ENCODE measurements at regions not wholly inside any gene's neighbourhood (a gene's known extent, or its start where the extent isn't known, plus 50 kb on each side); places are given as distances from the start of the nearest gene placed in this dataset.

GRCh38 chr5:30106596-30106995, 1086.9 kb upstream of the CDH6 start:
- H3K14ac ChIP-seq (ENCODE audit: insufficient read depth, low read length) = no peak overlapping the region
- no peak overlapping the region for H2AFZ ChIP-seq (ENCODE audit: low read length)
- TF ChIP-seq, protein P1, sequence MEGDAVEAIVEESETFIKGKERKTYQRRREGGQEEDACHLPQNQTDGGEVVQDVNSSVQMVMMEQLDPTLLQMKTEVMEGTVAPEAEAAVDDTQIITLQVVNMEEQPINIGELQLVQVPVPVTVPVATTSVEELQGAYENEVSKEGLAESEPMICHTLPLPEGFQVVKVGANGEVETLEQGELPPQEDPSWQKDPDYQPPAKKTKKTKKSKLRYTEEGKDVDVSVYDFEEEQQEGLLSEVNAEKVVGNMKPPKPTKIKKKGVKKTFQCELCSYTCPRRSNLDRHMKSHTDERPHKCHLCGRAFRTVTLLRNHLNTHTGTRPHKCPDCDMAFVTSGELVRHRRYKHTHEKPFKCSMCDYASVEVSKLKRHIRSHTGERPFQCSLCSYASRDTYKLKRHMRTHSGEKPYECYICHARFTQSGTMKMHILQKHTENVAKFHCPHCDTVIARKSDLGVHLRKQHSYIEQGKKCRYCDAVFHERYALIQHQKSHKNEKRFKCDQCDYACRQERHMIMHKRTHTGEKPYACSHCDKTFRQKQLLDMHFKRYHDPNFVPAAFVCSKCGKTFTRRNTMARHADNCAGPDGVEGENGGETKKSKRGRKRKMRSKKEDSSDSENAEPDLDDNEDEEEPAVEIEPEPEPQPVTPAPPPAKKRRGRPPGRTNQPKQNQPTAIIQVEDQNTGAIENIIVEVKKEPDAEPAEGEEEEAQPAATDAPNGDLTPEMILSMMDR (conservative IDR thresholded peaks at IDR 0.05) = no peak
- H3K9ac ChIP-seq (ENCODE audit: extremely low read depth, insufficient read length, low read length) = no peak overlapping the region
- no peak overlapping the region for H3K23ac ChIP-seq (ENCODE audit: insufficient read length, low read depth, low read length)
- no peak overlapping the region for H4K91ac ChIP-seq (ENCODE audit: insufficient read length, low read depth, low read length)
- no peak overlapping the region for H2BK120ac ChIP-seq (ENCODE audit: low read depth, low read length, poor library complexity, severe bottlenecking)
- no peak for DNase-seq
- no peak overlapping the region for H2BK5ac ChIP-seq (ENCODE audit: insufficient read length, low read length)
- H3K36me3 Mint-ChIP-seq (ENCODE audit: insufficient read depth in 1 of 3, low read depth in 3 of 3) = no peaks in the 10 kb centered on the region
- H4K20me1 ChIP-seq (ENCODE audit: control insufficient read depth, insufficient read depth, insufficient read length) = no peaks in the 10 kb centered on the region
- no peaks in the 10 kb centered on the region for H3K4me1 Mint-ChIP-seq
- H3K79me2 ChIP-seq (ENCODE audit: insufficient read depth, low read length) = no peaks in the 10 kb centered on the region
- H3K27ac Mint-ChIP-seq = no peak overlapping the region
- no peak overlapping the region for H3K27ac ChIP-seq (ENCODE audit: insufficient read length, low read depth, low read length)
- H3K27me3 ChIP-seq (ENCODE audit: insufficient read depth, low read length) = no peaks in the 10 kb centered on the region; the same call in 1 of the 2 replicates
- H2BK12ac ChIP-seq (ENCODE audit: insufficient read length, low read depth, low read length) = no peak overlapping the region
- no peaks in the 10 kb centered on the region for H3K79me1 ChIP-seq (ENCODE audit: insufficient read depth, low read depth, low read length, poor library complexity, severe bottlenecking)
- no peak overlapping the region for H2BK15ac ChIP-seq (ENCODE audit: low read depth, low read length)
- H3K4me2 ChIP-seq (ENCODE audit: insufficient read depth, insufficient read length, low read length) = no peak overlapping the region
- H3K4ac ChIP-seq (ENCODE audit: low read depth, low read length) = no peak overlapping the region
- H3K18ac ChIP-seq (ENCODE audit: insufficient read length, low read depth, low read length) = no peak overlapping the region
- no peak overlapping the region for H3T11ph ChIP-seq (ENCODE audit: low read length)
- no peaks in the 10 kb centered on the region for H3K23me2 ChIP-seq (ENCODE audit: insufficient read length, low read depth, low read length, poor library complexity, severe bottlenecking)
- no peaks in the 10 kb centered on the region for H3K4me1 ChIP-seq (ENCODE audit: insufficient read depth, low read length)
- H2AK5ac ChIP-seq (ENCODE audit: insufficient read length, low read length) = no peak overlapping the region
- no peaks in the 10 kb centered on the region for H3K9me3 Mint-ChIP-seq
- H3K4me3 Mint-ChIP-seq = no peak overlapping the region
- H3K56ac ChIP-seq (ENCODE audit: insufficient read length, low read depth, low read length) = no peak overlapping the region
- H4K5ac ChIP-seq (ENCODE audit: insufficient read length, low read depth, low read length) = no peak overlapping the region
- no peaks in the 10 kb centered on the region for H3K27me3 Mint-ChIP-seq (ENCODE audit: low read depth)
- no CpG with 5 or more reads among the region's 13 CpGs for WGBS (ENCODE audit: extremely low coverage, insufficient read length, low lambda C conversion rate)
- no peak overlapping the region for H2BK20ac ChIP-seq (ENCODE audit: low read depth, low read length, poor library complexity, severe bottlenecking)
- no peaks in the 10 kb centered on the region for H3K9me3 ChIP-seq (ENCODE audit: control insufficient read depth, low read depth, low read length)
- H4K8ac ChIP-seq (replicated peaks; ENCODE audit: insufficient read length, low read depth, low read length) = no peak overlapping the region

All from H9 (cell line).